HG02623 (cell line): ENCODE measurements at regions not wholly inside any gene's neighbourhood (a gene's known extent, or its start where the extent isn't known, plus 50 kb on each side); places are given as distances from the start of the nearest gene placed in this dataset.

Experiments
- ATAC-seq: cut with Tn5 transposase; IDR thresholded peaks from one replicate; pipeline ENCODE4 v1.9.1; 2021; ENCODE audit warnings: moderate library complexity; ENCODE audit not compliant: unreplicated experiment

DNA sequence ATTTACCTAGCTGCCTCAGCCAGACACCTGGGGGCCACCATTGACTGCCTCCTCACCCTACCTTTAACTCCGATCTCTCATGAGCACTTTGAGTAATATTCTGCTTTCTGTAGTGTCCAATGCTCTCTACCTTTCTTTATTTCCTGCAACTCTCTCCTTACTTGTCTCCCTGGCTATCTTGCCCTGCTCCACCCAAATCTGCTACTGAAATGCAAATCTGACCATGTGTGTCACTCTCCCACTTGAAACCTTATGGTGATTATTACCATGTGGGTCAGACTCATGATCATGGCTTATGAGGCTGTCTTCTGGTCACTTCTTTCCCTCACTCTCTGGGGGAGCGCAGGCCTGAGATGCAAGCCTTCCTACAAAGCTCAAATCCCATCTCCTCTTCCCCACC, 83.3 kb downstream of the INSIG2 start:
- no peak for ATAC-seq

DNA sequence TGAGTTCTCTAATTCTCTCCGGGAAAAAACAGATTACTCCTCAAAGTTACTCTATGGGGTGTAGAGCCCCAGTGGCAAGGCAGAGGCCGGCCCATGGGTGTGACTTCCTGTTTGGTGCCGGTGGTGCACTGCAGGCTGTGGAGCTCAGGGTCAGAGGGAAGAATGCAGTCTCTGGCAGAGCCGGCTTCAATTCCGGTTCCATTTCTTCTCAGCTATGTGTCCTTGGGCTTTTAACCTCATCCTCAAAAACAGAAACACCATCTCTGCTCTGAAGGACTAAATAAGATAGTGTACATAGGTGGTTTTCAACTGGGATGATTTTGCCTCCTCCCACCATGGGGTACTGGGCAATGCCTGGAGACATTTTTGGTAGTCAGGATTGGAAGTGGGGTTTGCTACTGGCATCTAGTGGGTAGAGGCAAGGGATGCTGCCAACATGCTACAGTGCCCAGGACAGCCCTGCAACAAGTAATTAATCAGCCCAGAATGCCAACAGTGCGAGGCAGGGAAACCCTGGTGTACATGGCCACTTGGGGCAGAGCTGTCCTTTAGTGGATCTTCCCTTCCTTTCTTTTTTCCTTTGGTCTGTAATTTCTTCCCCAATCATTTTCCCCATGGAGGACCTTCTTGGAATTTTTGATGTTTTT, 81.2 kb downstream of the INSIG2 start:
- no peak for ATAC-seq

DNA sequence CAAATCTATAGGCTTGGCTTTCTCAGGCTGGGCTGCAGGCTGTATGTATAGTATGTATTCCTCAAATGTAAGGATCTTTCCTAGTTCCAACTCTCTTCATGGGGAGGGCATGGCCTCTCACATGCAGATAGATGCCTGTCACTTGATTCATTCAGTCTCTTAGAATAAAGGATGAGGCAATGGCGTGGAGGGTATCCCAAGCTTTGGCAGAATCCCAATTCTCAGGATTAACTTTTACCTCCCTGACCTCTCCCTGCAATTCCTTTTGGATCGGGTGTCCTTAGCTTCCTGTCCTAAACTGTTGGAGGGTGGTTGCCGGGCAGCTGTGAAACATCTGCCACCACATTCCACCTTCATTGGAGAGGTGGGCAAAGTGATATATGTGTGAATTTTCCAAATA, 80.3 kb downstream of the INSIG2 start:
- ATAC-seq: no peak

DNA sequence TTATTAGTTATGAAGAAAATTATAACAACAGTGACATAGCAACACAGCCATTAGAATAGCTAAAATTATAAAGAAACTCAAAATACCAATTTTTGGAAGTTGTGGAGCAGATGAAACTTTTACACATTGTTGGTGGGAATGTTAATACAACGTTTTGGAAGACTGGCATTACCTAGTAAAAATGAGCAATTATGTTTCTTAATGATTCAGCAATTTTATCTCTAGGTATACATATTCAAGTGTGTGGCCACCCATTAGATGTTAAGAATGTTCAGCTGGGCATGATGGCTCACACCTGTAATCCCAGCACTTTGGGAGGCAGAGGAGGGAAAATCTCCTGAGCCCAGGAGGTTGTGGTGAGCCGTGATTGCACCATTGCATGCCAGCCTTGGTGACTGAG, 78.8 kb downstream of the INSIG2 start:
- no peak for ATAC-seq

DNA sequence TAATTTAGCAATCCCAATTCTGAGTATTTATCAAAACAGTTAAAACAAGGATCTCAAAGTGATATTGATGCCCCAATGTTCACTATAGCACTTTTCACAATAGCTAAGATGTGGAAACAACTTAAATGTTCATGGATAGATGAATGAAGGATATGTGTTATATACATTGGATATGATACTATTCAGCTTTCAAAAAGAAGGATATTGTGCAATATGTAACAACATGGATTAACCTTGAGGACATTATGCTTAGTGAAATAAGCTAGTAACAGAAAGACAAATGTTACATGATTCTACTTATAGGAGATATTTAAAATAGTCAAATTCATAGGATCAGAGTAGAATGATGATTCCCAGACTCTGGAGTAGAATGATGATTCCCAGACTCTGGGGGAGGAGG, 78.0 kb downstream of the INSIG2 start:
- ATAC-seq: no peak

DNA sequence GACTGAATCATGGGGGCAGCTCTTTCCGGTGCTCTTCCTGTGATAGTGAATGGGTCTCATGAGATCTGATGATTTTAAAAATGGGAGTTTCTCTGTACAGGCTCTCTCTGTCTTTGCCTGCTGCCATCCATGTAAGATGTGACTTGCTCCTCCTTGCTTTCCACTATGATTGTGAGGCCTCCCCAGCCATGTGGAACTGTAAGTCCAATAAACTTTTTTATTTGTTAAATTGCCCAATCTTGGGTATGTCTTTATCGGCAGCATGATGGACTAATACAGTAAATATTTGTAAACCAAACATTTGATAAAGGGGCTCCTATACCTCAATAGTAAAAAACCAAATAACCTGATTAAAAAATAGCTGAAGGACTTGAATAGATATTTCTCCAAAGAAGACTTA, 77.3 kb downstream of the INSIG2 start:
- no peak for ATAC-seq
